HPDE6-E6E7 (cell line): ENCODE measurements at regions not wholly inside any gene's neighbourhood (a gene's known extent, or its start where the extent isn't known, plus 50 kb on each side); places are given as distances from the start of the nearest gene placed in this dataset.
"Not testable (repeated sequence)": the region's sequence is repeated elsewhere in the genome, so short reads cannot be mapped to it uniquely, and the experiment has no call there.

Experiments
- DNase-seq: peaks from one replicate; pipeline ENCODE4 v3.0.0; 2011; ENCODE audit warnings: missing footprints; ENCODE audit errors: extremely low spot score

DNA sequence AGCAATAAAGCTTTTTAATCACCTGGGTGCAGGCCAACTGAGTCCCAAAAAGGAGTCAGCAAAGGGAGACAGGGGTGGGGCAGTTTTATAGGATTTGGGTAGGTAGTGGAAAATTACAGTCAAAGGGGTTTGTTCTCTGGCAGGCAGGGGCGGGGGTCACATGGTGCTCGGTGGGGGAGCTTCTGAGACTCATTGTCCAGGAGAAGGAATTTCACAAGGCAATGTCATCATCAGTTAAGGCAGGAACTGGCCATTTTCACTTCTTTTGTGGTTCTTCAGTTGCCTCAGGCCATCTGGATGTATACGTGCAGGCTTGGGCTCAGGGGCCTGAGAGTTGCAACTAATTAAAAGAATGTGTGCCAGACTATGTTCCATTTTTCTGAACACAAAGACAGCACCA lies 147.5 kb upstream of the SCN7A start:
- not testable (repeated sequence) for DNase-seq

DNA sequence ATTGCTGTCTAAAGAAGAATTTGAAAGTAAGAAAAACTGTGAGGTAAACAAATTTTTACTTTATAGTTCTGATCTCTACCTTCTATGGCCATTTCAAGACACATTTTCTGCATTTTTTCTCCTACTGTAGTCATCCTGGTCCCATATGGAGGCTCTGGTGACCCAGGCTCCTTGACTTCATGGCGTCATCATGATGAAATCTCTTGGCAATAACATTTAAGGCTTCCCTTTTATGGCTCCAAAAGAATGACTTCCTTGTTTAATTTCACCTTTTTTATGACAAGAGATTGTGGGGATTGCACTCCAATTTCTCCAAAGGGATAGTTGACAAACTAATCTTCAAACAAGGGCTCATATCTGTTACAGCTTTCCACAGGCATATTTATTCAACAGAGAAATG lies 143.0 kb upstream of the SCN7A start:
- DNase-seq = no peak

- no peak for DNase-seq
Measured at GRCh38 chr2:166634706-166635105, 140.7 kb upstream of the SCN7A start.

GRCh38 chr2:166632616-166633015 lies 138.6 kb upstream of the SCN7A start:
- no peak for DNase-seq

- DNase-seq = peak; percentile 7
Measured at GRCh38 chr2:166628478-166629136, 134.6 kb upstream of the SCN7A start.

- DNase-seq = no peak
Measured at GRCh38 chr2:166627893-166628292, 133.8 kb upstream of the SCN7A start.

GRCh38 chr2:166625670-166626069 lies 131.6 kb upstream of the SCN7A start:
- DNase-seq = no peak

GRCh38 chr2:166614503-166614902 lies 120.5 kb upstream of the SCN7A start:
- DNase-seq = no peak

GRCh38 chr2:166614029-166614428 lies 120.0 kb upstream of the SCN7A start:
- DNase-seq = no peak

DNA sequence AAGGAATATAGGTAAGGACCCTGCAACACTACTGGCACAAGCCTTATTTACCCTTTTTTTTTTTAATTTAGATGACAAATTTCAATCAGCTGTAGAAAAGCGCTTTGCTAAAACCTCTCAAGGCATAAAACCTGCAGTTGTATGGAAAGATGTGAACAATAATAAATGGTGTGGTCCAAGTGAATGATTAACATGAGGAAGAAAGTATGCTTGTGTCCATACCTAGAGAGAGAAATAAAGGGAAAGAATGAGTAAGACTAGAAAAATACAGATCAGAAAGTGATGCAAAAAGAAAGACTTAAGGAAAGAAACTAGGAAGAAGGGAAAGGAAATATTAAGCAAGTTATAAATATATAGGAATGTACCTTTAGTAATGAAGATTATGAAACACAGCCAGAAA lies 119.2 kb upstream of the SCN7A start:
- no peak for DNase-seq

DNA sequence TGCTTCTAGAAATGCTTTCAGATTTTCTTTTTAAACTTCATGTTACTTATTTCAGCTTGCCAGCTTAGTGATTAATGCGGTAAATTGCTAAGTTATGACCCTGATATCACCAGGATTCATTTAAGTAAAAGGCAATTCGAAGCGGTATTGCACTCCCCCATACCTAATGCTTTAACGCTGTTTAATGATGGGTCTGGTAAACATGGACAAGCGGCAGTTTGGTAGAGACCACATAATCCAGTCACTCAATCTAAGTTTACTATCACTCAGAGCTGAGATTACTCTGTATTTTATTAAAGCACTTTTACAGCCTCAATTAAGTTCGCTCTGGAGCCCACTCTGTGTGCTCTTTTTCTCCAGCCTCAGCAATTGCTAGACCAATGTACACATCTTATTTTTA lies 118.2 kb upstream of the SCN7A start:
- no peak for DNase-seq

DNA sequence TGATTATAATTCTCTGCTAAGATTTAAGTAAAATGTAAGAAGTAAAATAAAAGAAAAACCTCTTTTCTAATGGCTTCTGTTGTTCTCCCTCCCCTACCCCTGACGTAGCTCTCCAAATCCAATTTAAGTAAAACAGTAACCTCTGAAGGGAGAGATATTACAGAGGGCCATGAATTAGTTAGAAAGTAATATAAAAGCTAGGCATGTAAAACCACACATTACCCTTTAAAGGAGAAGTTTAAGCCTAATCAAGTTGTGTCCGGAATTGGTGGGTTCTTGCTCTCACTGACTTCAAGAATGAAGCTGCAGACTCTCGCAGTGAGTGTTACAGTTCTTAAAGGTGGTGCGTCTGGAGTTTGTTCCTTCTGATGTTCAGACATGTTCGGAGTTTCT lies 116.9 kb upstream of the SCN7A start:
- no peak for DNase-seq

DNA sequence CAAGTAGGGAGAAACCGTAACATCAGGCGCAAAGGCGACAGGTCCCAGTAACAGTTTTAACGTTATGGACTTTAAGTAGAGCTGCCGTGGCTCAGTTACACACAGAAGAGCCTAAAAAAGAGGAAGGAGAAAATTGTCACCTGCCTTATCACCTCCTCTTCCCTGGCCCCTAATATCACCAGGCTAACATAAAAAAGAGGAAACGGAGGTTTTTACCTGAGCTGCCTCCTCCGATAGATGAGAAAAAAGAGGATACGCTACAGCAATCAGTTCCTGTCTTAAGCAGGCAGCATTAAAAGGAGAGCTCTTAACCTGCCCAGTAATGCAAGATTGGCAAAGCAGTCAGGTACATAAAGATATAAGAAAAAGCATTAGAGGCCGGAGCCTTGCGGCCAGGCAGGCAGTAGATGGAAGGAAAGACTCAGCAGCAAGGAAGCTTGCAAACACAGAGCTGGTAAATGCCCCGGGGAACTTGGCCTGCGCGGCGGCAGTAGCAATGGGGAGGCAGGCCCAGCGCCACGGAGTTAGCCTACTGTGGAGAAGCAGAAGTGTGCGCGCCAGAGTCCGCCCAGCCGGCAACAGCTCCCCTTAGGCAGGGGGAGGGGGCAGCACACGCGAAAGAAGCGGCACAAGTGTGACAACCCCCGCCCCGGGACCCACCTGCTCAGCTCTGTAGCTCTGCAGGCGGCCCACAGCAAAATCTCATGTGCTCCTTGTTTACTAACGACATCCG lies 116.3 kb upstream of the SCN7A start:
- no peak for DNase-seq

GRCh38 chr2:166609183-166609959 lies 115.3 kb upstream of the SCN7A start:
- no peak for DNase-seq

DNA sequence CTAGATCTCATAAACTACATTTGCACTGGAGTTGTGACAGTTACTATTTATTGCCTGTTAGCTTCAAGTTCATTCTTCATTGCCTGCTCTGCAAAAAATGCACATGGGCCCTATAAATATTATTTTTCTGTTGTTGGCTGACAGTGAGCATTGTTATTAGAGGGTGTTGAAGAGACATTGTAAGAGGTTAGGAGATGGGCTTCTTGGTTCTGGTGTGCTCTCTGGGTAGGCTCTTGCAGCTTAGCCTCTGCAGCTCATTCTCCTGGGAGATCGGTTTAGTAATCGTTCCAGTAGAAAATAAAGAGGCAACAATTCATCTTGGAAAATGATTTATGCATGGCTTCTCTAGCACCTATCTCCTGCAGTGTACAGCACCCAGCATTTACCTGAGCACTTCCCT lies 113.8 kb upstream of the SCN7A start:
- no peak for DNase-seq

GRCh38 chr2:166593403-166593802 lies 99.4 kb upstream of the SCN7A start:
- DNase-seq = peak; percentile 3

- DNase-seq = no peak
Measured at GRCh38 chr2:166592750-166593149, 98.7 kb upstream of the SCN7A start.

- no peak for DNase-seq
Measured at GRCh38 chr2:166591226-166591625, 97.2 kb upstream of the SCN7A start.

DNA sequence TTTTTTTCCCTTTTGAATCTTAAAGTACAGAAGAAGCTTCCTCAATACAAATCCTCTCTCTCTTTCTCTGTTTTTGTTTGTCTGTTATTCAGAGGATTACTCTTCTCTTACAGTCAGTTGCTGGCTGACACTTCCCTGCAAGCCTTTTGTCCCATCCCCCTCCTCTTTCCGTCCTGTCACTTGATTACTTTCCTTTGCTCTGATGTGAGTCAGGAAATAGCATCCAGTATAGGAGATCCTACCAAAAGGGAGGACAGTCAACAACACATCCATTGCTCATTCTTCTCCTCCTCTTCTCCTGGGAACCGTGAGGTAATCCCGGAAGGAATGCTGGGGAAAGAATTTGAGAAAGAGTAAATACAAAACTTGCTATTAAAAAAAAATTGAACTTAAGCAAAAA lies 79.3 kb upstream of the SCN7A start:
- DNase-seq = no peak

DNA sequence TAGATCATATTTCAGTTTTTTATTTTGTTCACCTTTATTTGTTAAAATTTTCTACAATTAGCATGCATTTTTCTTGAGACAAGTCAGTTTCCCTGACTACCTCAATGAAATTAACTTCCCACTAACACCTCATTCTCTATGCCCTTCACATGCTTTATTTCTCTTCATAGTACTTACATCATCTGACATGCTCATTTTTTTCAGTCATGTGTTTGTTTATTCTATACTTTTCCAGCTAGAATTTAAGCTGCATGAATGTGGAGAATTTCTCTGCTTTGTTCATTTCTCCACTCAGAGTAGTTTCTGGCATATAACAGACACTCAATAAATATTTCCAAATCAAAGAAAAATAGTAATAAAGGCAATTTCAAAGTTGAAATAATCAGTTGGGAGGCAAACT lies 78.9 kb upstream of the SCN7A start:
- DNase-seq = no peak

DNA sequence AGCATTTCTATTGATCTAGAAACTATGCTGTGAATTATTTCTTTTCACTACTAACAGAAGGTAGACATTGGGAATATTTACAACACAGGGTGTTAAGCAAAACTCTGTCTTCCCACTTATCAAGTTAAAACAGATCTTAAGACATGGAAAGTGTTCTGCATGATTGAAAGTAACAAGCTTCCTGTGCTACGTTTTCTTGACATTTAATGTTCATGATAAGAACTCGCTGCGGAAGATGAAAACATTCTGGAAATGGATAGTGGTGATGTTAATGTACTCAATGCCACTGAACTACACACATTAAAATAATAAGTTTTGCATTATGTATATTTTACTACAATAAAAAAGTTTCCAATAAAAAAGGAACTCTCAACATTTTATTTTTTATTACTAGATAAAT lies 74.4 kb upstream of the SCN7A start:
- no peak for DNase-seq

DNA sequence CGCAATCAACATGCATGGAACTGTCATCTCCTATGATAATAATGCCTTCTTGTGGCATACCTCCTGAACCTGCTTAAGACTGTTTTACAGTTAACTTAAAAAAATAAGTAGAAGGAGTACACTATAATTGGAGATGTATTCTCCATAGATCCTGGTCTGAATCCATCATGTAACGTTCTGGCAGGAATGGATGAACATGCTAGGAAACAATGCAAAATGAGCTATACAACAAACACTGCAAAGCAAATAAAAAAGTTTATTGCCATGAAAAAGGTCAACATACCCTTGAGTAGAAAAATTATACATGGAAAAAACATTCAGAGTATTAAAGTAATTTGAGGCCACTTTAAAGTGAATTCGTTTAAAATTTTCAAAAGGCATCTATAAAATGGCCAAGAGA lies 71.5 kb upstream of the SCN7A start:
- DNase-seq = no peak

DNA sequence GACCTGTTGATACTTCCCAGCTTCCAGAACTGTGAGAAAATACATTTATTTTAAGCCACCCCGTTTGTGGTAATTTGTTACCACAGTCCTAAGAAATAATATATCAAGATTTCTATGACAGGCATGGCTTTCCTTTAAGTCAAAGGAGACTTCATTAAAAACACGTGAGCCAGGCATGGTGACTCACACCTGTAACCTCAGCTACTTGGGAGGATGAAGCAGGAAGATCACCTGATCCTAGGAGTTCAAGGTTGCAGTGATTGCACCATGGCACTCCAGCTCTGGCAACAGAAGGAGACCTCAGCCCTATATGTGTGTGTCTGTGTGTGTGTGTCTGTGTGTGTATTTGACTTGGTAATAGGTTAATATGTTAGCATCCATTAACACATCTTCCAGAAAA lies 69.8 kb upstream of the SCN7A start:
- no peak for DNase-seq
